ENCODE measurements at regions not wholly inside any gene's neighbourhood (a gene's known extent, or its start where the extent isn't known, plus 50 kb on each side); places are given as distances from the start of the nearest gene placed in this dataset.

GRCh38 chr2:36271266-36271665, 84.3 kb upstream of the CRIM1 start:
- no peaks in the 10 kb centered on the region for H3K27me3 ChIP-seq (replicated peaks; ENCODE audit: control insufficient read depth, insufficient read depth, low read length)
- no peaks in the 10 kb centered on the region for H3K9me3 ChIP-seq (ENCODE audit: control insufficient read depth, low read length)
- no peak for DNase-seq (ENCODE audit: low read depth)
- H3K36me3 ChIP-seq (ENCODE audit: control insufficient read depth, insufficient read depth, low read length, severe bottlenecking), result no peaks in the 10 kb centered on the region
- no peak overlapping the region for H3K4me3 ChIP-seq (ENCODE audit: low read length)
- H3K4me1 ChIP-seq (ENCODE audit: control insufficient read depth, insufficient read depth, low read length), result no peaks in the 10 kb centered on the region
- H3K9ac ChIP-seq (ENCODE audit: low read length), result no peak overlapping the region

GRCh38 chr2:36270758-36271157, 84.8 kb upstream of the CRIM1 start:
- Histone ChIP-seq H3K36me3 (ENCODE audit: control insufficient read depth, insufficient read depth, low read length, severe bottlenecking) (no peaks in the 10 kb centered on the region), H3K4me1 (ENCODE audit: control insufficient read depth, insufficient read depth, low read length) (no peaks in the 10 kb centered on the region), H3K4me3 (ENCODE audit: low read length) (no peak overlapping the region), H3K9me3 (ENCODE audit: control insufficient read depth, low read length) (no peaks in the 10 kb centered on the region), H3K9ac (ENCODE audit: low read length) (no peak overlapping the region), H3K27me3 (replicated peaks; ENCODE audit: control insufficient read depth, insufficient read depth, low read length) (no peaks in the 10 kb centered on the region)
- DNase-seq (ENCODE audit: low read depth), result no peak

- no peaks in the 10 kb centered on the region for H3K36me3 ChIP-seq (ENCODE audit: control insufficient read depth, insufficient read depth, low read length, severe bottlenecking)
- H3K9me3 ChIP-seq (ENCODE audit: control insufficient read depth, low read length), result no peaks in the 10 kb centered on the region
- no peak for DNase-seq (ENCODE audit: low read depth)
- no peak overlapping the region for H3K4me3 ChIP-seq (ENCODE audit: low read length)
- no peaks in the 10 kb centered on the region for H3K27me3 ChIP-seq (replicated peaks; ENCODE audit: control insufficient read depth, insufficient read depth, low read length)
- no peaks in the 10 kb centered on the region for H3K4me1 ChIP-seq (ENCODE audit: control insufficient read depth, insufficient read depth, low read length)
- no peak overlapping the region for H3K9ac ChIP-seq (ENCODE audit: low read length)
Observed at GRCh38 chr2:36267194-36267593, 88.4 kb upstream of the CRIM1 start.

GRCh38 chr2:36266536-36267121, 88.9 kb upstream of the CRIM1 start:
- no peaks in the 10 kb centered on the region for H3K27me3 ChIP-seq (replicated peaks; ENCODE audit: control insufficient read depth, insufficient read depth, low read length)
- no peaks in the 10 kb centered on the region for H3K4me1 ChIP-seq (ENCODE audit: control insufficient read depth, insufficient read depth, low read length)
- H3K4me3 ChIP-seq (ENCODE audit: low read length), result no peak overlapping the region
- H3K36me3 ChIP-seq (ENCODE audit: control insufficient read depth, insufficient read depth, low read length, severe bottlenecking), result no peaks in the 10 kb centered on the region
- H3K9me3 ChIP-seq (ENCODE audit: control insufficient read depth, low read length), result no peaks in the 10 kb centered on the region
- DNase-seq (ENCODE audit: low read depth), result no peak
- no peak overlapping the region for H3K9ac ChIP-seq (ENCODE audit: low read length)

GRCh38 chr2:36262581-36262980, 93.0 kb upstream of the CRIM1 start:
- Histone ChIP-seq H3K9me3 (ENCODE audit: control insufficient read depth, low read length) (no peaks in the 10 kb centered on the region), H3K27me3 (replicated peaks; ENCODE audit: control insufficient read depth, insufficient read depth, low read length) (no peaks in the 10 kb centered on the region), H3K4me1 (ENCODE audit: control insufficient read depth, insufficient read depth, low read length) (no peaks in the 10 kb centered on the region), H3K9ac (ENCODE audit: low read length) (no peak overlapping the region), H3K4me3 (ENCODE audit: low read length) (no peak overlapping the region), H3K36me3 (ENCODE audit: control insufficient read depth, insufficient read depth, low read length, severe bottlenecking) (no peaks in the 10 kb centered on the region)
- DNase-seq (ENCODE audit: low read depth), result no peak

GRCh38 chr2:36255863-36256262, 99.7 kb upstream of the CRIM1 start:
- Histone ChIP-seq H3K4me1 (ENCODE audit: control insufficient read depth, insufficient read depth, low read length) (no peaks in the 10 kb centered on the region), H3K9ac (ENCODE audit: low read length) (no peak overlapping the region), H3K36me3 (ENCODE audit: control insufficient read depth, insufficient read depth, low read length, severe bottlenecking) (no peaks in the 10 kb centered on the region), H3K27me3 (replicated peaks; ENCODE audit: control insufficient read depth, insufficient read depth, low read length) (no peaks in the 10 kb centered on the region), H3K4me3 (ENCODE audit: low read length) (no peak overlapping the region), H3K9me3 (ENCODE audit: control insufficient read depth, low read length) (no peaks in the 10 kb centered on the region)
- no peak for DNase-seq (ENCODE audit: low read depth)

- Histone ChIP-seq H3K4me3 (ENCODE audit: low read length) (no peak overlapping the region), H3K27me3 (replicated peaks; ENCODE audit: control insufficient read depth, insufficient read depth, low read length) (no peaks in the 10 kb centered on the region), H3K4me1 (ENCODE audit: control insufficient read depth, insufficient read depth, low read length) (no peaks in the 10 kb centered on the region), H3K36me3 (ENCODE audit: control insufficient read depth, insufficient read depth, low read length, severe bottlenecking) (no peaks in the 10 kb centered on the region), H3K9ac (ENCODE audit: low read length) (no peak overlapping the region), H3K9me3 (ENCODE audit: control insufficient read depth, low read length) (no peaks in the 10 kb centered on the region)
- DNase-seq (ENCODE audit: low read depth), result no peak
Observed at GRCh38 chr2:36253086-36253485, 102.5 kb upstream of the CRIM1 start.

- no peaks in the 10 kb centered on the region for H3K36me3 ChIP-seq (ENCODE audit: control insufficient read depth, insufficient read depth, low read length, severe bottlenecking)
- no peak for DNase-seq (ENCODE audit: low read depth)
- H3K9ac ChIP-seq (ENCODE audit: low read length), result no peak overlapping the region
- H3K27me3 ChIP-seq (replicated peaks; ENCODE audit: control insufficient read depth, insufficient read depth, low read length), result no peaks in the 10 kb centered on the region
- H3K9me3 ChIP-seq (ENCODE audit: control insufficient read depth, low read length), result no peaks in the 10 kb centered on the region
- no peaks in the 10 kb centered on the region for H3K4me1 ChIP-seq (ENCODE audit: control insufficient read depth, insufficient read depth, low read length)
- H3K4me3 ChIP-seq (ENCODE audit: low read length), result no peak overlapping the region
Observed at GRCh38 chr2:36246320-36246990, 109.1 kb upstream of the CRIM1 start.

- no peaks in the 10 kb centered on the region for H3K9me3 ChIP-seq (ENCODE audit: control insufficient read depth, low read length)
- H3K36me3 ChIP-seq (ENCODE audit: control insufficient read depth, insufficient read depth, low read length, severe bottlenecking), result no peaks in the 10 kb centered on the region
- no peaks in the 10 kb centered on the region for H3K27me3 ChIP-seq (replicated peaks; ENCODE audit: control insufficient read depth, insufficient read depth, low read length)
- no peak for DNase-seq (ENCODE audit: low read depth)
- no peaks in the 10 kb centered on the region for H3K4me1 ChIP-seq (ENCODE audit: control insufficient read depth, insufficient read depth, low read length)
- H3K9ac ChIP-seq (ENCODE audit: low read length), result no peak overlapping the region
- no peak overlapping the region for H3K4me3 ChIP-seq (ENCODE audit: low read length)
Observed at GRCh38 chr2:36245651-36246050, 109.9 kb upstream of the CRIM1 start.

GRCh38 chr2:36238106-36238505, 117.5 kb upstream of the CRIM1 start:
- H3K27me3 ChIP-seq (replicated peaks; ENCODE audit: control insufficient read depth, insufficient read depth, low read length), result no peaks in the 10 kb centered on the region
- H3K4me3 ChIP-seq (ENCODE audit: low read length), result no peak overlapping the region
- no peak for DNase-seq (ENCODE audit: low read depth)
- H3K36me3 ChIP-seq (ENCODE audit: control insufficient read depth, insufficient read depth, low read length, severe bottlenecking), result no peaks in the 10 kb centered on the region
- H3K9ac ChIP-seq (ENCODE audit: low read length), result no peak overlapping the region
- no peaks in the 10 kb centered on the region for H3K4me1 ChIP-seq (ENCODE audit: control insufficient read depth, insufficient read depth, low read length)
- H3K9me3 ChIP-seq (ENCODE audit: control insufficient read depth, low read length), result no peaks in the 10 kb centered on the region

GRCh38 chr2:36235882-36236281, 119.7 kb upstream of the CRIM1 start:
- no peak overlapping the region for H3K4me3 ChIP-seq (ENCODE audit: low read length)
- no peaks in the 10 kb centered on the region for H3K36me3 ChIP-seq (ENCODE audit: control insufficient read depth, insufficient read depth, low read length, severe bottlenecking)
- no peaks in the 10 kb centered on the region for H3K27me3 ChIP-seq (replicated peaks; ENCODE audit: control insufficient read depth, insufficient read depth, low read length)
- DNase-seq (ENCODE audit: low read depth), result no peak
- H3K4me1 ChIP-seq (ENCODE audit: control insufficient read depth, insufficient read depth, low read length), result no peaks in the 10 kb centered on the region
- no peak overlapping the region for H3K9ac ChIP-seq (ENCODE audit: low read length)
- H3K9me3 ChIP-seq (ENCODE audit: control insufficient read depth, low read length), result no peaks in the 10 kb centered on the region

- H3K4me3 ChIP-seq (ENCODE audit: low read length), result no peak overlapping the region
- H3K27me3 ChIP-seq (replicated peaks; ENCODE audit: control insufficient read depth, insufficient read depth, low read length), result no peaks in the 10 kb centered on the region
- H3K9ac ChIP-seq (ENCODE audit: low read length), result no peak overlapping the region
- no peak for DNase-seq (ENCODE audit: low read depth)
- no peaks in the 10 kb centered on the region for H3K4me1 ChIP-seq (ENCODE audit: control insufficient read depth, insufficient read depth, low read length)
- no peaks in the 10 kb centered on the region for H3K9me3 ChIP-seq (ENCODE audit: control insufficient read depth, low read length)
- H3K36me3 ChIP-seq (ENCODE audit: control insufficient read depth, insufficient read depth, low read length, severe bottlenecking), result no peaks in the 10 kb centered on the region
Observed at GRCh38 chr2:36235426-36235825, 120.2 kb upstream of the CRIM1 start.
